ENCODE measurements at regions not wholly inside any gene's neighbourhood (a gene's known extent, or its start where the extent isn't known, plus 50 kb on each side); places are given as distances from the start of the nearest gene placed in this dataset.
A peak's percentile ranks its signal among the peaks of the same experiment; 100 is the strongest.

GRCh38 chr7:116614499-116615262 lies 57.3 kb upstream of the MET start:
- no peak for DNase-seq (ENCODE audit: low spot score)

GRCh38 chr7:116616555-116617059 lies 55.4 kb upstream of the MET start:
- DNase-seq (ENCODE audit: low spot score) = peak; percentile 32

- no peak for DNase-seq (ENCODE audit: low spot score)
These were observed 54.1 kb upstream of the MET start for GRCh38 chr7:116617878-116618277.

GRCh38 chr7:116618338-116619128 lies 53.5 kb upstream of the MET start:
- no peak for DNase-seq (ENCODE audit: low spot score)

DNA sequence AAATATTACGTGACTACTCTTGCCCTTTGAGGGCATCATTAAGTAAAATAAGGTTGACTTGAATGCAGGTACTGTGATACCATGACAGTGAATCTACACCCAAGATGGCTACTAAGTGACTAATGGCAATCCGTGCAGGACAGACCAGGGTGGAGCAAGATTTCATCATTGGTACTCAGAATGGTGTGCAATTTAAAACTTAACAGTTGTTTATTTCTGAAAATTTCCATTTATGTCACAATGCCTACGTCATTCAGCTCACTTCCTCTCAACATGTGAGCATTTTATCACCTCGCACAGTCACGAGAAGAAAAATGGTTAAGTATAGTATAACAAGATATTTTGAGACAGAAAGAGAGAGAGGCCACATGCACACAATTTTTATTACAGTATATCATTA lies 50.3 kb upstream of the MET start:
- no peak for DNase-seq (ENCODE audit: low spot score)
